ENCODE measurements at regions not wholly inside any gene's neighbourhood (a gene's known extent, or its start where the extent isn't known, plus 50 kb on each side); places are given as distances from the start of the nearest gene placed in this dataset.
"Not testable (repeated sequence)": the region's sequence is repeated elsewhere in the genome, so short reads cannot be mapped to it uniquely, and the experiment has no call there.

GRCh38 chr2:192814376-192814775 lies 619.6 kb upstream of the TMEFF2 start:
- DNase-seq: no peak

GRCh38 chr2:192813341-192813740 lies 618.6 kb upstream of the TMEFF2 start:
- no peak for DNase-seq

GRCh38 chr2:192809173-192809572 lies 614.4 kb upstream of the TMEFF2 start:
- no peak for DNase-seq

GRCh38 chr2:192783643-192784042 lies 588.9 kb upstream of the TMEFF2 start:
- no peak for DNase-seq

GRCh38 chr2:192775459-192776262 lies 580.9 kb upstream of the TMEFF2 start:
- DNase-seq: no peak

GRCh38 chr2:192775011-192775410 lies 580.3 kb upstream of the TMEFF2 start:
- DNase-seq: no peak

- DNase-seq: no peak
Measured at GRCh38 chr2:192773044-192773443, 578.3 kb upstream of the TMEFF2 start.

- DNase-seq: peak; percentile 33
Measured at GRCh38 chr2:192749611-192750200, 555.0 kb upstream of the TMEFF2 start.

GRCh38 chr2:192741889-192742288 lies 547.2 kb upstream of the TMEFF2 start:
- DNase-seq: no peak

- DNase-seq: no peak
Measured at GRCh38 chr2:192735447-192735846, 540.7 kb upstream of the TMEFF2 start.

- no peak for DNase-seq
Measured at GRCh38 chr2:192729369-192729768, 534.6 kb upstream of the TMEFF2 start.

- no peak for DNase-seq
Measured at GRCh38 chr2:192725991-192726390, 531.3 kb upstream of the TMEFF2 start.

GRCh38 chr2:192719629-192720028 lies 524.9 kb upstream of the TMEFF2 start:
- no peak for DNase-seq

GRCh38 chr2:192718340-192718739 lies 523.6 kb upstream of the TMEFF2 start:
- no peak for DNase-seq

- no peak for DNase-seq
Measured at GRCh38 chr2:192700934-192701333, 506.2 kb upstream of the TMEFF2 start.

GRCh38 chr2:192697880-192698279 lies 503.1 kb upstream of the TMEFF2 start:
- no peak for DNase-seq

GRCh38 chr2:192696857-192697256 lies 502.1 kb upstream of the TMEFF2 start:
- DNase-seq: no peak

GRCh38 chr2:192687015-192687414 lies 492.3 kb upstream of the TMEFF2 start:
- DNase-seq: no peak

- DNase-seq: not testable (repeated sequence)
Measured at GRCh38 chr2:192682511-192682910, 487.8 kb upstream of the TMEFF2 start.

GRCh38 chr2:192675681-192676080 lies 480.9 kb upstream of the TMEFF2 start:
- no peak for DNase-seq

GRCh38 chr2:192669505-192670091 lies 474.9 kb upstream of the TMEFF2 start:
- no peak for DNase-seq

- not testable (repeated sequence) for DNase-seq
Measured at GRCh38 chr2:192660555-192660954, 465.8 kb upstream of the TMEFF2 start.

- DNase-seq: peak; percentile 21
Measured at GRCh38 chr2:192657362-192657761, 462.6 kb upstream of the TMEFF2 start.

- DNase-seq: no peak
Measured at GRCh38 chr2:192655916-192656315, 461.2 kb upstream of the TMEFF2 start.
